Kidney epithelial cell (primary cell): ENCODE measurements at regions not wholly inside any gene's neighbourhood (a gene's known extent, or its start where the extent isn't known, plus 50 kb on each side); places are given as distances from the start of the nearest gene placed in this dataset.

ENCODE experiments used
- DNase-seq: peaks from one replicate; pipeline ENCODE4 v3.0.0-alpha.2; 2010; ENCODE audit warnings: low read depth
- H3K27me3 ChIP-seq: 2 replicates; pipeline ENCODE4 v1.6.0; 2011; ENCODE audit warnings: low read length; ENCODE audit not compliant: control insufficient read depth, insufficient read depth
- H3K36me3 ChIP-seq: 2 replicates; pipeline ENCODE4 v1.5.1; 2011; ENCODE audit warnings: low read length; ENCODE audit not compliant: control insufficient read depth, insufficient read depth
- H3K4me3 ChIP-seq: 2 replicates; pipeline ENCODE4 v1.5.1; 2011; ENCODE audit warnings: low read depth, mild to moderate bottlenecking, control low read depth, low read length
- TF ChIP-seq, protein P1 (sequence below): IDR thresholded peaks from 2 replicates; pipeline ENCODE4 v1.5.1; 2011; ENCODE audit warnings: mild to moderate bottlenecking, moderate library complexity, low read length, control low read depth, inconsistent platforms; ENCODE audit not compliant: insufficient read depth, poor library complexity, severe bottlenecking

DNA sequence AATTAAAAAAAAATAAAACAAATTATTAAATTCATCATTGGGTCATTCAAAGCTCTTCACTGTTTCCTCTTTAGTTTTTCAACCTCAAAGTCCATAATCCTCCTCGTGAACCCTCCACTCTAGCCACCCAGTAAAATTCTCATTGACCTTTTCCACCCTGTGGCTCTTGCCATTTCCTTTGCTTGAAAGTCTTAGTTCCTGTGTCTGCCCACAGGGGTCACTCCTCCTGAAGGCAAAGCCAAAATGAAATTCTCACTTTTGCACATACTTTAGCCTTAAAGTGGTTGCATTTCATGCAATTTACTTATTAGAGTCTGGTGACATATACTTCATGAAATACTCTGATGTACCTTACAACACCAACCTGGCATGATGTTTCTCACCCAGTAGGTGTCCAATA, 263.7 kb downstream of the BMP2 start:
- DNase-seq = no peak
- Histone ChIP-seq H3K36me3 (no peaks in the 10 kb centered on the region), H3K4me3 (no peak overlapping the region), H3K27me3 (no peaks in the 10 kb centered on the region)
- TF ChIP-seq, protein P1, sequence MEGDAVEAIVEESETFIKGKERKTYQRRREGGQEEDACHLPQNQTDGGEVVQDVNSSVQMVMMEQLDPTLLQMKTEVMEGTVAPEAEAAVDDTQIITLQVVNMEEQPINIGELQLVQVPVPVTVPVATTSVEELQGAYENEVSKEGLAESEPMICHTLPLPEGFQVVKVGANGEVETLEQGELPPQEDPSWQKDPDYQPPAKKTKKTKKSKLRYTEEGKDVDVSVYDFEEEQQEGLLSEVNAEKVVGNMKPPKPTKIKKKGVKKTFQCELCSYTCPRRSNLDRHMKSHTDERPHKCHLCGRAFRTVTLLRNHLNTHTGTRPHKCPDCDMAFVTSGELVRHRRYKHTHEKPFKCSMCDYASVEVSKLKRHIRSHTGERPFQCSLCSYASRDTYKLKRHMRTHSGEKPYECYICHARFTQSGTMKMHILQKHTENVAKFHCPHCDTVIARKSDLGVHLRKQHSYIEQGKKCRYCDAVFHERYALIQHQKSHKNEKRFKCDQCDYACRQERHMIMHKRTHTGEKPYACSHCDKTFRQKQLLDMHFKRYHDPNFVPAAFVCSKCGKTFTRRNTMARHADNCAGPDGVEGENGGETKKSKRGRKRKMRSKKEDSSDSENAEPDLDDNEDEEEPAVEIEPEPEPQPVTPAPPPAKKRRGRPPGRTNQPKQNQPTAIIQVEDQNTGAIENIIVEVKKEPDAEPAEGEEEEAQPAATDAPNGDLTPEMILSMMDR = peak; percentile 28

DNA sequence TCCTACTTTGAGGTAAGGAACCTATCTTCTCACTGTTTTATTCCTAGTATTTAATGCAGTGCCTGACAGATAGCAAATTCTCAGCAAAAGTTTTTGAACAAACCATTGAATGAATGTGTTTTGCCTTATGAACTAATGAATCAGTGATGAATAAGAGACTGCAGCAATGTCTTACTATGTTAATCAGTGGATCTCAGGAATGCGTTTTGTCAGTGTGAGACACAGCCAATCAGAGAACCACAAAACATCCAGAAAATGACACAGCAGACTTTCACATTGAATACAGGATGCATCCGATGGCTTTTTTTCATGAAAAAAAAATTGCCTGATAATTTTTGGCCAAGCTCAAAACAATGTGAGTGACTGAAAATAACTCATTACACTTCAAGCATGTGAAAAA, 270.5 kb downstream of the BMP2 start:
- Histone ChIP-seq H3K27me3 (no peaks in the 10 kb centered on the region), H3K36me3 (no peaks in the 10 kb centered on the region), H3K4me3 (no peak overlapping the region)
- TF ChIP-seq, protein P1 = no peak
- DNase-seq = peak; percentile 7

DNA sequence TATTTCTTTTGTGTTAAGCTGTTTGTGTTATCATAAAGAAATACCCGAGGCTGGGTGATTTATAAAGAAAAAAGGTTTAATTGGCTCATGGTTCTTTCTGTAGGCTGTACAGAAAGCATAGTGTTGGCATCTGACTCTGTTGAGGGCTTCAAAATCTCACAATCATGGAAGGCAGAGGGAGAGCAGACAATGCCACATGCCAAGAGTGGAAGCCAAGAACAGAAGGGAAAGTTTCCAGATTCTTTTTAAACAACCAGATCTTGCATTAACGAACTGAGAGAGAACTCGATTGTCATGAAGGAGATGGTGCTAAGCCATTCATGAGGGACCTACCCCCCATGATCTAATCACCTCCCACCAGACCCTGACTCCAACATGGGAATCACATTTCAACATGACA, 290.1 kb downstream of the BMP2 start:
- Histone ChIP-seq H3K36me3 (no peaks in the 10 kb centered on the region), H3K4me3 (no peak overlapping the region), H3K27me3 (no peaks in the 10 kb centered on the region)
- TF ChIP-seq, protein P1 = no peak
- no peak for DNase-seq

DNA sequence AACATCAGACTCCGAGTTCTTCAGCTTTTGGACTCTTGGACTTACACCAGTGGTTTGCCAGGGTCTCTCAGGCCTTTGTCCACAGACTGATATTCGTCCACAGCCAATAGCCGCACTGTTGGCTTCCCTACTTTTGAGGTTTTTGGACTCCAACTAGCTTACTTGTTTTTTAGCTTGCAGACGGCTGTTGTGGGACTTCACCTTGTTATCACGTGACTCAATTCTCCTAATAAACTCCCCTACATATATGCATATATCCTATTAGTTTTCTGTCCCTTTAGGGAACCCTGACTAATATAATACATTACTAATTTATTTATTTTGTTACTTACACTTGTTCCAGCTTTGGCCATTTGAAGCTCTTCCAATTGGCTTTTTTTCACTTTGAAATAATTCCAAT, 311.3 kb downstream of the BMP2 start:
- H3K27me3 ChIP-seq = no peaks in the 10 kb centered on the region
- no peaks in the 10 kb centered on the region for H3K36me3 ChIP-seq
- H3K4me3 ChIP-seq = no peak overlapping the region
- no peak for DNase-seq
- TF ChIP-seq, protein P1 = no peak

DNA sequence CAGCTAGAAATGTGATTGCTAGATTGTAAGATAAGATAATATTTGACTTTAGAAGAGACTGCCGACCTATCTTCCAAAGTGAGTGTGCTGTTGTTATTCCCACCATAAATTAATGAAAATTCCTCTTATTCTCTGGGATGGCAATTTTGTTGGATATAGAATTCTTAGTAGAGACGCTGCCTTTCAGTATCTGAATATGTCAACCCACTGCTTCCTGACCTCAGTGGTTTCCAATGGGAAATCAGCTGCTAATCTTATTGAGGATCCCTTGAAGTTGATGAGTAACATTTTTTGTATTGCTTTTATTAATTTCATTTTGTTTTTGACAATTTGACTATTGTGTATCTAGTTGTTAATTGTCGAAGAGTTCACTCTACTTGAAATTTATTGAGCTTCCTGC, 313.0 kb downstream of the BMP2 start:
- H3K36me3 ChIP-seq = no peaks in the 10 kb centered on the region
- H3K27me3 ChIP-seq = no peaks in the 10 kb centered on the region
- no peak for DNase-seq
- H3K4me3 ChIP-seq = no peak overlapping the region
- TF ChIP-seq, protein P1 = no peak

DNA sequence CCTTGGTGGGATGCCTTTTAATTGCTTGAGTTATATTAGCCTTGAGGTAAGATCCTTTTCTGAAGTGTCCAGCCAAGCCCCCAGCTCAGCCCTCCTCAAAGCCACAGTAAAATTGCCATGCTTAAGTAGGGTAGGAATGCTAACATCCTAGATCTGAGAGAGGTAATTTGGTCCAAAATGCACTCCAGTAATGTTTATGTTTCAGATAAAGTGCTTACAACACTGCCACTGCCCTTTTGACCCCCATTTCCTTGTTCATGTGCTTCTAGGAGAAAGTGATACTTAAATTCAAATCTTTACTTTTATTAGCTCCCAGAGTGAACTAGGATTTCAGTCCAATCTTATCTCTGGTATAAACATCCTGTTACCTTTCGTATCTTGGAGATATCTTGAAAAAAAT, 318.0 kb downstream of the BMP2 start:
- no peak overlapping the region for H3K4me3 ChIP-seq
- no peak for DNase-seq
- TF ChIP-seq, protein P1 = no peak
- H3K27me3 ChIP-seq = no peaks in the 10 kb centered on the region
- H3K36me3 ChIP-seq = no peaks in the 10 kb centered on the region
